BE2C (cell line): ENCODE measurements at regions not wholly inside any gene's neighbourhood (a gene's known extent, or its start where the extent isn't known, plus 50 kb on each side); places are given as distances from the start of the nearest gene placed in this dataset.

ENCODE experiments used
- DNase-seq: peaks from one replicate; pipeline ENCODE4 v3.0.0-alpha.2; 2020
- H3K27me3 ChIP-seq: fragments of 250-450 bp; sonication (Bioruptor Pico); 2 replicates; pipeline ENCODE4 v1.5.1; 2020; ENCODE audit warnings: mild to moderate bottlenecking
- H3K36me3 ChIP-seq: fragments of 250-450 bp; sonication (Bioruptor Pico); 2 replicates; pipeline ENCODE4 v1.5.1; 2020; ENCODE audit warnings: mild to moderate bottlenecking
- H3K4me1 ChIP-seq: fragments of 250-450 bp; sonication (Bioruptor Pico); 2 replicates; pipeline ENCODE4 v1.5.1; 2020
- H3K4me3 ChIP-seq: 2 replicates; pipeline ENCODE4 v1.5.1; 2011; ENCODE audit warnings: low read depth, low read length
- H3K9me3 ChIP-seq: fragments of 250-450 bp; sonication (Bioruptor Pico); 2 replicates; pipeline ENCODE4 v1.5.1; 2020
- TF ChIP-seq, protein P1 (sequence below): IDR thresholded peaks from 2 replicates; pipeline ENCODE4 v1.5.1; 2012; ENCODE audit warnings: mild to moderate bottlenecking, low read depth, low read length

DNA sequence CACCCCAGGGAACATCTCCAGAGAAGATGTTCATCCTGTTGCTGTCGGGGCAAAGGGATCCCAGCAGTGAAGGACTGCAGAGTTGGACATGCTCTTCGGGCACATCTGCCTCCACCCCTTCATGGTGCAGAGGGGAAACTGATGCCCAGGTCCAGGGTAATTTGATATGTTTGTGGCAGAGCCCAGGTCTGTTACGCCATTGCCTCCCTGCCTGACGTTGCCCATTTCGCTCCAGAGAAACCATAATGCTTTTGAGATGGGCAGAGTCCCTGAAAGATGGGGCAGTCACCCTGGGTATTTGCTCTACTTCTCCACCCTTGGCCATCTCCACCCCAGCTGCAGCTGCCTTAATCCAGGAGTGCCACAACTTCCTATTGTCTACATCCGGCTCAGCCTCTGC, 290.4 kb upstream of the POU3F1 start:
- TF ChIP-seq, protein P1, sequence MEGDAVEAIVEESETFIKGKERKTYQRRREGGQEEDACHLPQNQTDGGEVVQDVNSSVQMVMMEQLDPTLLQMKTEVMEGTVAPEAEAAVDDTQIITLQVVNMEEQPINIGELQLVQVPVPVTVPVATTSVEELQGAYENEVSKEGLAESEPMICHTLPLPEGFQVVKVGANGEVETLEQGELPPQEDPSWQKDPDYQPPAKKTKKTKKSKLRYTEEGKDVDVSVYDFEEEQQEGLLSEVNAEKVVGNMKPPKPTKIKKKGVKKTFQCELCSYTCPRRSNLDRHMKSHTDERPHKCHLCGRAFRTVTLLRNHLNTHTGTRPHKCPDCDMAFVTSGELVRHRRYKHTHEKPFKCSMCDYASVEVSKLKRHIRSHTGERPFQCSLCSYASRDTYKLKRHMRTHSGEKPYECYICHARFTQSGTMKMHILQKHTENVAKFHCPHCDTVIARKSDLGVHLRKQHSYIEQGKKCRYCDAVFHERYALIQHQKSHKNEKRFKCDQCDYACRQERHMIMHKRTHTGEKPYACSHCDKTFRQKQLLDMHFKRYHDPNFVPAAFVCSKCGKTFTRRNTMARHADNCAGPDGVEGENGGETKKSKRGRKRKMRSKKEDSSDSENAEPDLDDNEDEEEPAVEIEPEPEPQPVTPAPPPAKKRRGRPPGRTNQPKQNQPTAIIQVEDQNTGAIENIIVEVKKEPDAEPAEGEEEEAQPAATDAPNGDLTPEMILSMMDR: no peak

DNA sequence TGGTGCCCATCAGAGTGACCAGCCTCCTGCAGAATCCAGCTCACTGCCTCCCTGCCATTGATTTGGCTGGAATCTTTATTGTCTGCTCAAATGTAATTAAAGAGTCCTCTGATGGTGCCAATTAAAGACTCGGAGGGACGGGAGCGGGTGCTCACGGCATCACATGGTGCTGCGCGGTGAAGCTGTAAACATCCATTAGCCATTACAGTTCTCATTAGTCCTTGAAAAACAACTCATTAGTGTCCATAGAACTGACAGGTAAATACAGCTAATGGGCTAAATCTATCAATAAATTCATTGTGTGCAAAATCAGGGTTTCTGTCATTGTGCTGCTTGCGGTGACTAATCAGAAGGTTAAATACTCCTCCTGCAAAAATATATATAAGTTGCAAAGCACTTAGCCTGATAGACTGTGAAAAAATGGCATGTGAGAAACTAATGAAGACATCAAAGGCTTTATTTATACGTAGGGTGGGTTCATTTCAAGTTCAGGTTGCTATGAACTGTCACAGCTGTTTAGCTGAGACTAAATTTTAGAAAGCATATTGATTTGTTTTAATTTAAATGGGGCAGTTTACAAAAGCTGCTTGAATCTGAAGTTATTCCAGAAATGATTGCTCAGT, 289.8 kb upstream of the POU3F1 start:
- TF ChIP-seq, protein P1: no peak
- Histone ChIP-seq H3K9me3 (no peaks in the 10 kb centered on the region), H3K4me3 (no peak overlapping the region), H3K4me1 (no peaks in the 10 kb centered on the region), H3K27me3 (peaks cover 3% of the 10 kb centered on the region; the same call in 1 of the 2 replicates), H3K36me3 (no peaks in the 10 kb centered on the region)
- DNase-seq: no peak

More for the DNA sequence above, 290.4 kb upstream of the POU3F1 start:
- no peaks in the 10 kb centered on the region for H3K9me3 ChIP-seq
- H3K4me3 ChIP-seq: no peak overlapping the region
- H3K36me3 ChIP-seq: no peaks in the 10 kb centered on the region
- DNase-seq: no peak
- H3K27me3 ChIP-seq: peaks cover 3% of the 10 kb centered on the region; the same call in 1 of the 2 replicates
- no peaks in the 10 kb centered on the region for H3K4me1 ChIP-seq

DNA sequence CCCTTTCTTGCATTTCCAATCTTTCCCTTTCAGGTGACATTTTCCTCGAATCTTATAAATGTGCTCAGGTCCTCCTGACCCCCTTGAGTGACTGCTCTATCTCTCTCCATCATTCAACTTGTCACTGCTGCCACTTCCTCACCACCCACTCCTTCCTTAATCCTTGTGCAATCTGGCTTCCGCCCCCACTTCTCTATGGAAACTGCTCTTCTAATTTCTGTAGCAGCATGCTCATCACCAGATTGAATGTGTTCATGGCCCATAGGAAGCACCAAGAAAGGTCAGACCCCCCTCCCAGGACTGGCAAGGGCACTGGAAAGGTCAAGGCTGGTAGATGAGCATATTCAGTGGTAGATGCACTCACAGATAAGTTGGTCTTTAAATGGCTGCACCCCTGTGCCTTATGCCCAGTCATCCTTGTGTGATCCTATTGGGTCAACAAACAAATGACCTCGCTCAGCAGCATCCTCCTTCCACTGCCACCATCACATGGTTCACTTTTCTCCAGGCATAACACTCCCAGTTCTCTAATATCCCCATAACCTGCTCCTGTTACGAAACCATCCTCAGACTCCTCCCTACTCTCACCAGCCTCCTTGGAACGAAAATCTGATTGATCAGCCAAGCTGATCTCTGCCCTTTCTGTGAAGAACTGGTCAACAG, 288.5 kb upstream of the POU3F1 start:
- Histone ChIP-seq H3K27me3 (peaks cover 3% of the 10 kb centered on the region; the same call in 1 of the 2 replicates), H3K36me3 (no peaks in the 10 kb centered on the region), H3K4me1 (no peaks in the 10 kb centered on the region), H3K4me3 (no peak overlapping the region), H3K9me3 (no peaks in the 10 kb centered on the region)
- DNase-seq: no peak
- TF ChIP-seq, protein P1: no peak

DNA sequence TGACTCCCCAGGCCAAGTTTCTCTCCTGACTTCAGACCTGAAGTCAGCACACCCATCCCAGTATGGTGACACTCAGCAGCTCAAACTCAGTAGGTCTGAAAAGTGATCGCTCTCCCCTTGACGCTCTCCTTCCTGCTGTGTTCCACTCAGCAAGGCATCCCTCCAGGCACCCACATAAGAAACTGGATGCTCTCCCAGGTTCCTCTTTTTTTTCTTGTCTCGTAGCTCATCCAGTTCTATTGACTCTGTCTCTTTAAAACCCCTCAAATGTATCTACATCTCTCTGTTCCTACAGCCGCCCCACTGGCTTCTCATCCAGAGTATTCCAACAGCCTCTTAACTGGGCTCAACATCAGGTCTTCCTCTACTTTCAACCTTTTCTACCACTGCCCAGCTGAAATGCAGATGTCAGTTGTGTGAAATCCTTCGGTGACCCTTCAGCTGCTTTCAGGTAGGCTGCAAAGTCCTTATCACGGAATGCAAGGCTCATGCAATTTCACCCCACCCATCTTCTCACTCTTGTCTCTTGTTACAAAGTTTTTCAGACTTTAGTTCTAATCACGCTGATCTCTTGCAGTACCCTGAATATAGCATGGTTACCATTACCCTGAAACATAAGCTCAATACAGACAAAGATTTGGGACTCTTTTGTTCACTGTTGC, 286.2 kb upstream of the POU3F1 start:
- no peak overlapping the region for H3K4me3 ChIP-seq
- H3K36me3 ChIP-seq: no peaks in the 10 kb centered on the region
- TF ChIP-seq, protein P1: no peak
- no peaks in the 10 kb centered on the region for H3K4me1 ChIP-seq
- H3K9me3 ChIP-seq: no peaks in the 10 kb centered on the region
- H3K27me3 ChIP-seq: peaks cover 3% of the 10 kb centered on the region; the same call in 1 of the 2 replicates
- no peak for DNase-seq

DNA sequence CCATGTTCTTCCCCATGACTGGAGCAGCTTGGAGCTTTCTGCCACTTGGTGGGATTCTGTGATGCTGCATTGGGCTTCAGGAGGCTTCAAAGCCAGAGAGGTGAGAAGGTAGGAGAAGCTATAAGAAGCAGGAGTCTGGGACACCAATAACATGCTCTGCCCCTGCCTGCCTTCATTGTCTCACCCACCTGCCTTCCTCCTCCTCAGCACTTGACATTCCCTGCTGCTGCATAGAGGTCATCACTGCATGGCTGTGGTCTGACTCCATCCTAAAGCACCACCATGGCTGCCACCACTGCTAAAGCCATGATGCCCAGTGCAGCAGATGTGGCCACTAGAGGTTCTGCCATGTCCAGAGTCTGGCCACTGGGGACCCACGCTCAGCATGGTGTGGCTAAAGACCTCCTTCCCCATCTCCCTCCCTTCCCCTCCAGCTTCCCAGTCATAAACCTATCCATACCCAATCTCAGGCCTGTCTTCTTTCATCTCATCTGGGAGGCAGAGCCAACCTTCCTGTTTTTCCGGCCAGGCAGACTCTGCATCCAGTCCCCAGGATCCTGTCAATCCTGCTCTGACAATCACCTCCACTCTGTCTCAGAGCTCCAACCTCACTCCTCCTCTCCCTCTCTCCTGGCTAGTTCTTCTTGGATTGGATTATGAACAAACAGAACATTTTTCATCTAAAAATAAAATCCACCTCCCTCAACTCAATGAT, 285.1 kb upstream of the POU3F1 start:
- no peaks in the 10 kb centered on the region for H3K9me3 ChIP-seq
- no peaks in the 10 kb centered on the region for H3K36me3 ChIP-seq
- no peaks in the 10 kb centered on the region for H3K4me1 ChIP-seq
- no peaks in the 10 kb centered on the region for H3K27me3 ChIP-seq
- DNase-seq: no peak
- H3K4me3 ChIP-seq: no peak overlapping the region
- TF ChIP-seq, protein P1: no peak
